ENCODE measurements at regions not wholly inside any gene's neighbourhood (a gene's known extent, or its start where the extent isn't known, plus 50 kb on each side); places are given as distances from the start of the nearest gene placed in this dataset.
"Not testable (repeated sequence)": the region's sequence is repeated elsewhere in the genome, so short reads cannot be mapped to it uniquely, and the experiment has no call there.

- intact Hi-C loops (cut with DNase I), result no loop called here
- no peak for DNase-seq (ENCODE audit: missing footprints)
- ATAC-seq, result no peak
Observed at GRCh38 chr6:156231026-156231765, 546.0 kb upstream of the ARID1B start.

- ATAC-seq (no peak), DNase-seq (ENCODE audit: missing footprints) (no peak)
- intact Hi-C loops (cut with DNase I), result no loop called here
Observed at GRCh38 chr6:156219973-156220372, 557.2 kb upstream of the ARID1B start.

- intact Hi-C loops (cut with DNase I), result no loop called here
- DNase-seq (ENCODE audit: missing footprints) (no peak), ATAC-seq (no peak)
Observed at GRCh38 chr6:156205678-156206077, 571.5 kb upstream of the ARID1B start.

- no peak for ATAC-seq
- no peak for DNase-seq (ENCODE audit: missing footprints)
- intact Hi-C loops (cut with DNase I), result no loop called here
Observed at GRCh38 chr6:156199182-156199581, 578.0 kb upstream of the ARID1B start.

GRCh38 chr6:156197513-156197912 is 579.7 kb upstream of the ARID1B start:
- ATAC-seq (peak; percentile 44), DNase-seq (ENCODE audit: missing footprints) (no peak)
- intact Hi-C loops (cut with DNase I), result no loop called here

GRCh38 chr6:156194981-156195380 is 582.2 kb upstream of the ARID1B start:
- no peak for DNase-seq (ENCODE audit: missing footprints)
- intact Hi-C loops (cut with DNase I), result no loop called here
- no peak for ATAC-seq

GRCh38 chr6:156193381-156193780 is 583.8 kb upstream of the ARID1B start:
- intact Hi-C loops (cut with DNase I), result no loop called here
- DNase-seq (ENCODE audit: missing footprints) (no peak), ATAC-seq (no peak)

- ATAC-seq, result no peak
- intact Hi-C loops (cut with DNase I), result no loop called here
- no peak for DNase-seq (ENCODE audit: missing footprints)
Observed at GRCh38 chr6:156191895-156192294, 585.3 kb upstream of the ARID1B start.

- ATAC-seq; DNase-seq (ENCODE audit: missing footprints); intact Hi-C loops (cut with DNase I): not testable (repeated sequence)
Observed at GRCh38 chr6:156191390-156191789, 585.8 kb upstream of the ARID1B start.

GRCh38 chr6:156190270-156190669 is 586.9 kb upstream of the ARID1B start:
- intact Hi-C loops (cut with DNase I), result no loop called here
- no peak for ATAC-seq
- peak; percentile 61 for DNase-seq (ENCODE audit: missing footprints)

- no peak for ATAC-seq
- DNase-seq (ENCODE audit: missing footprints), result no peak
- intact Hi-C loops (cut with DNase I), result no loop called here
Observed at GRCh38 chr6:156189714-156190113, 587.5 kb upstream of the ARID1B start.

- ATAC-seq (no peak), DNase-seq (ENCODE audit: missing footprints) (no peak)
- intact Hi-C loops (cut with DNase I), result no loop called here
Observed at GRCh38 chr6:156189195-156189594, 588.0 kb upstream of the ARID1B start.

- no peak for DNase-seq (ENCODE audit: missing footprints)
- intact Hi-C loops (cut with DNase I), result no loop called here
- no peak for ATAC-seq
Observed at GRCh38 chr6:156185113-156185512, 592.1 kb upstream of the ARID1B start.

GRCh38 chr6:156183678-156184077 is 593.5 kb upstream of the ARID1B start:
- DNase-seq (ENCODE audit: missing footprints) (no peak), ATAC-seq (no peak)
- intact Hi-C loops (cut with DNase I), result no loop called here

GRCh38 chr6:156182356-156182755 is 594.8 kb upstream of the ARID1B start:
- intact Hi-C loops (cut with DNase I), result no loop called here
- no peak for DNase-seq (ENCODE audit: missing footprints)
- ATAC-seq, result no peak

GRCh38 chr6:156181506-156181905 is 595.7 kb upstream of the ARID1B start:
- no peak for DNase-seq (ENCODE audit: missing footprints)
- no peak for ATAC-seq

GRCh38 chr6:156175971-156176421 is 601.2 kb upstream of the ARID1B start:
- DNase-seq (ENCODE audit: missing footprints), result peak; percentile 64
- intact Hi-C loops (cut with DNase I), result no loop called here
- no peak for ATAC-seq

More at GRCh38 chr6:156181506-156181905, 595.7 kb upstream of the ARID1B start:
- intact Hi-C loops (cut with DNase I), result no loop called here

- ATAC-seq (no peak), DNase-seq (ENCODE audit: missing footprints) (no peak)
- intact Hi-C loops (cut with DNase I), result no loop called here
Observed at GRCh38 chr6:156175433-156175832, 601.7 kb upstream of the ARID1B start.

GRCh38 chr6:156174031-156174890 is 602.9 kb upstream of the ARID1B start:
- no peak for ATAC-seq
- no peak for DNase-seq (ENCODE audit: missing footprints)
- intact Hi-C loops (cut with DNase I), result no loop called here

- no peak for DNase-seq (ENCODE audit: missing footprints)
- intact Hi-C loops (cut with DNase I), result no loop called here
- no peak for ATAC-seq
Observed at GRCh38 chr6:156169371-156169770, 607.8 kb upstream of the ARID1B start.

All from Right ventricle myocardium inferior (tissue), 1 donor.